ENCODE measurements at regions not wholly inside any gene's neighbourhood (a gene's known extent, or its start where the extent isn't known, plus 50 kb on each side); places are given as distances from the start of the nearest gene placed in this dataset.

- no peak for TF ChIP-seq GATA3 (IDR thresholded peaks at IDR 0.05; ENCODE audit: low read depth, low read length)
- no peak for TF ChIP-seq GATA2 (IDR thresholded peaks at IDR 0.05; ENCODE audit: low read depth, low read length)
These were observed 226.5 kb upstream of the GLRA1 start for GRCh38 chr5:152151113-152151512.

All from SH-SY5Y (cell line).